HepG2 (cell line): ENCODE measurements at regions not wholly inside any gene's neighbourhood (a gene's known extent, or its start where the extent isn't known, plus 50 kb on each side); places are given as distances from the start of the nearest gene placed in this dataset.
A peak's percentile ranks its signal among the peaks of the same experiment; 100 is the strongest.

ENCODE experiments used
- ATAC-seq: fragments of 200-7000 bp; cut with Tn5 transposase; 3 replicates; pipeline ENCODE4 v1.9.1; 2020; ENCODE audit warnings: mild to moderate bottlenecking, moderate library complexity
- BruUV-seq: library from RNA; stranded (reverse); fragments of 400-500 nt; replicated peaks from 2 replicates; lab custom pipeline; 2021; lab: Mats Ljungman, UMichigan
- CTCF ChIA-PET: fragments of 300-600 bp; formaldehyde crosslinking; extraction: SDS; loops from one replicate; lab custom pipeline; 2021; ENCODE audit warnings: low total read pairs, inconsistent platforms, low intra/inter-chr PET ratio; lab: Yijun Ruan, JAX
- POLR2A ChIA-PET: fragments of 350-600 bp; sonication (Branson Sonifier 250); formaldehyde crosslinking; loops from one replicate; lab custom pipeline; 2020; ENCODE audit warnings: antibody characterized with exemption, inconsistent platforms; lab: Yijun Ruan, JAX
- DNase-seq: peaks from one replicate; pipeline ENCODE4 v3.0.0-alpha.2; 2015; ENCODE audit warnings: low spot score
- FAIRE-seq: peaks from 3 replicates; lab custom pipeline; 2011; peaks lifted over from hg19 to GRCh38; lab: Jason Lieb, UNC
- H2AFZ ChIP-seq: one replicate; pipeline ENCODE4 v1.6.1; 2011; ENCODE audit warnings: low read length, inconsistent platforms
- H3K27ac ChIP-seq: fragments of 300-600 bp; 3 replicates; pipeline ENCODE4 v1.8.0; 2011; ENCODE audit warnings: mixed run types, mild to moderate bottlenecking, mixed read lengths, low read length, inconsistent platforms; ENCODE audit not compliant: insufficient read depth; ENCODE audit errors: extremely low read length
- H3K27me3 ChIP-seq, 2 experiments: fragments of 200-600 bp in 1 of 2; 2 replicates in 1 of 2; 3 replicates in 1 of 2; pipeline versions ENCODE4 v1.6.0 to v1.8.0; 2011; ENCODE audit warnings: low read length in 2 of 2, mild to moderate bottlenecking in 2 of 2, moderate library complexity in 2 of 2, inconsistent platforms in 1 of 2; ENCODE audit not compliant: insufficient read depth in 2 of 2, control insufficient read depth in 1 of 2
- H3K36me3 ChIP-seq, 2 experiments: fragments of 200-600 bp in 1 of 2; replicated peaks in 1 of 2; 2 replicates in 1 of 2; 3 replicates in 1 of 2; pipeline versions ENCODE4 v1.5.1 to v1.8.0; 2011; ENCODE audit warnings: low read length in 2 of 2, inconsistent platforms in 1 of 2; ENCODE audit not compliant: insufficient read depth in 2 of 2, control insufficient read depth in 1 of 2
- H3K4me1 ChIP-seq: 2 replicates; pipeline ENCODE4 v1.5.1; 2012; ENCODE audit warnings: low read length, inconsistent platforms; ENCODE audit not compliant: insufficient read depth
- H3K4me2 ChIP-seq: 2 replicates; pipeline ENCODE4 v1.6.0; 2011; ENCODE audit warnings: low read depth, low read length, inconsistent platforms
- H3K4me3 ChIP-seq, 3 experiments: fragments of 200-600 bp in 1 of 3; sonication (generic), shearing (Covaris generic) in 1 of 3; replicated peaks in 1 of 3; 2 replicates each; pipeline ENCODE4 v1.5.1; 2011 to 2016; ENCODE audit warnings: low read length in 3 of 3, inconsistent platforms in 2 of 3, low read depth in 2 of 3, mild to moderate bottlenecking in 2 of 3, control low read depth in 1 of 3, mixed read lengths in 1 of 3; ENCODE audit not compliant: insufficient read depth in 1 of 3
- H3K79me2 ChIP-seq: one replicate; pipeline ENCODE4 v1.6.1; 2011; ENCODE audit warnings: low read length, inconsistent platforms; ENCODE audit not compliant: insufficient read depth
- H3K9ac ChIP-seq: 2 replicates; pipeline ENCODE4 v1.6.0; 2011; ENCODE audit warnings: mild to moderate bottlenecking, low read depth, low read length, inconsistent platforms; ENCODE audit not compliant: insufficient read depth
- H3K9me3 ChIP-seq: 2 replicates; pipeline ENCODE4 v1.5.1; 2012; ENCODE audit warnings: mild to moderate bottlenecking, low read length
- H4K20me1 ChIP-seq: 2 replicates; pipeline ENCODE4 v1.6.0; 2011; ENCODE audit warnings: inconsistent platforms, mild to moderate bottlenecking, low read length, moderate library complexity; ENCODE audit not compliant: insufficient read depth
- ARNT2 ChIP-seq: sonication (generic); formaldehyde crosslinking; IDR thresholded peaks from 2 replicates; pipeline ENCODE4 v1.8.0; 2022; ENCODE audit warnings: mild to moderate bottlenecking, low read depth, missing genetic modification reagents, moderate library complexity
- HNRNPUL1 ChIP-seq: fragments of 200-400 bp; formaldehyde crosslinking; IDR thresholded peaks from 2 replicates; pipeline ENCODE4 v1.6.1; 2017; ENCODE audit warnings: low read depth, mild to moderate bottlenecking, low read length, moderate library complexity
- NFE2L1 ChIP-seq: sonication (generic); formaldehyde crosslinking; IDR thresholded peaks from 2 replicates; pipeline ENCODE4 v1.4.0; 2020; ENCODE audit warnings: missing genetic modification reagents, mild to moderate bottlenecking, borderline replicate concordance
- ZNF12 ChIP-seq: sonication (generic); formaldehyde crosslinking; IDR thresholded peaks from 2 replicates; pipeline ENCODE4 v1.5.0; 2020; ENCODE audit warnings: missing genetic modification reagents
- ZNF367 ChIP-seq: sonication (generic); formaldehyde crosslinking; IDR thresholded peaks from 2 replicates; pipeline ENCODE4 v1.4.0; 2020; ENCODE audit warnings: missing genetic modification reagents, borderline replicate concordance
- ZNF484 ChIP-seq: sonication (generic); formaldehyde crosslinking; IDR thresholded peaks from 2 replicates; pipeline ENCODE4 v1.5.1; 2020; ENCODE audit warnings: mild to moderate bottlenecking, low read depth, missing genetic modification reagents, borderline replicate concordance
- ZNF781 ChIP-seq: sonication (generic); formaldehyde crosslinking; IDR thresholded peaks from 2 replicates; pipeline ENCODE4 v1.5.1; 2020; ENCODE audit warnings: borderline replicate concordance, mild to moderate bottlenecking, missing genetic modification reagents; ENCODE audit errors: not compliant biosample characterization
- WGBS: methylation state at CpG from one replicate; pipeline ENCODE4 v1.1.6; 2017; ENCODE audit warnings: low lambda C conversion rate; 5-methylcytosine and 5-hydroxymethylcytosine counted together
- in situ Hi-C: cut with HindIII; loops from 2 replicates; pipeline ENCODE4 v1.10.0; 2017; ENCODE audit warnings: low pct_unique_long_range_greater_than_20kb; ENCODE audit not compliant: extremely low pct_ligation_motif_present
- intact Hi-C: fragments of 100-400 bp; cut with micrococcal nuclease; formaldehyde crosslinking; loops from one replicate; pipeline ENCODE4 v1.10.0; 2022; ENCODE audit not compliant: unreplicated experiment
- TF ChIP-seq, protein P1 (sequence below): sonication (generic); formaldehyde crosslinking; IDR thresholded peaks from 2 replicates; pipeline ENCODE4 v1.8.0; 2022; ENCODE audit warnings: mild to moderate bottlenecking, missing genetic modification reagents

DNA sequence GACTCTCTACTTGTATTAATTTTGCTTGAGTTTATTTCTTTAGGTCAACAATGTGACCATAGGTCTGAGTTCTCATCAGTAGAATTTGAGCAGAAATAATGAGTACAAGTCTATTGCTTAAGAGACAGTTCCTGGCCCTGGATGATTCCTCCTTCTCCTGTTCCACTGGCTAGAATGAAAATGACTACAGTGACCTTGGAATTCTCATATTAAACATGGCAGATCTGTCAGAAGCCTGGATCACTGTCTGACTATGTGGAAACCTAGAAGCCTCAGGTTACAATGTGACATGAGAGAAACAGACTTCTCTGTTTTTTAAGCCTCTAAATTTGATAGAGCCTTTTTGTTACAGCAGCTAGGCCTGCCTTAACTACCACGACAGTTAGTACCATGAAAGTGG, 82.9 kb upstream of the MED14 start:
- WGBS: 17% methylated on average over 1 of the region's 1 CpG
- Histone ChIP-seq H4K20me1 (no peaks in the 10 kb centered on the region), H3K4me2 (no peak overlapping the region), H3K9ac (no peak overlapping the region), H3K79me2 (no peaks in the 10 kb centered on the region), H3K36me3 (no peaks in the 10 kb centered on the region), H3K27ac (no peak overlapping the region), H2AFZ (no peak overlapping the region), H3K4me3 (no peak overlapping the region), H3K9me3 (no peaks in the 10 kb centered on the region), H3K4me1 (0 out of 2 replicates have a peak, but pooled peaks cover 9% of the 10 kb centered on the region), H3K27me3 (no peaks in the 10 kb centered on the region)
- FAIRE-seq: no peak
- intact Hi-C loops (no loop called here), in situ Hi-C loops (no loop called here)
- BruUV-seq: no TSS peak
- no peak for DNase-seq
- TF ChIP-seq, protein P1, sequence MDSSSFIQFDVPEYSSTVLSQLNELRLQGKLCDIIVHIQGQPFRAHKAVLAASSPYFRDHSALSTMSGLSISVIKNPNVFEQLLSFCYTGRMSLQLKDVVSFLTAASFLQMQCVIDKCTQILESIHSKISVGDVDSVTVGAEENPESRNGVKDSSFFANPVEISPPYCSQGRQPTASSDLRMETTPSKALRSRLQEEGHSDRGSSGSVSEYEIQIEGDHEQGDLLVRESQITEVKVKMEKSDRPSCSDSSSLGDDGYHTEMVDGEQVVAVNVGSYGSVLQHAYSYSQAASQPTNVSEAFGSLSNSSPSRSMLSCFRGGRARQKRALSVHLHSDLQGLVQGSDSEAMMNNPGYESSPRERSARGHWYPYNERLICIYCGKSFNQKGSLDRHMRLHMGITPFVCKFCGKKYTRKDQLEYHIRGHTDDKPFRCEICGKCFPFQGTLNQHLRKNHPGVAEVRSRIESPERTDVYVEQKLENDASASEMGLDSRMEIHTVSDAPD (CRISPR knock-in tag): no peak
- TF ChIP-seq ZNF12 (peak; percentile 87), ZNF484 (CRISPR knock-in tag) (no peak), ZNF781 (no peak)
- POLR2A ChIA-PET: no interaction called here
- CTCF ChIA-PET: no interaction called here
- no peak for ATAC-seq

DNA sequence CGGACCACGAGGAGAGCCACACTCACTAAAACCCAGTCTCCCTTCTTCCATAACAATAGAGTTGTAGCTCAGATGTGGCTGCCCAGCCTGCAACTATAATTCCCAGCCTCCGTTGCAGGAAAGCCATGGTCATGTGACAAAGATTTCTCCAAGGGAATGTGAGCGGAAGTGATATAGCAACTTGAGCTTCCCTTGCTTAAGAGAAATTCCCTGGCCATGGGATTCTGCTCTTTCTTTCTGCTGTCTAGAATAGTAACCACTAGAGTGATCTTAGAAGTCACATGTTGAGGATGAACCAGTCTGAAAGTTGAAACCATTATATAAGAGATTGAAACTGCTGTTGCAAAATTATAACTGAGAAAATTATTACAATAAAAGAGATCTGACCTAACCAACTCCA, 86.4 kb upstream of the MED14 start:
- Histone ChIP-seq H3K27ac (no peak overlapping the region), H3K9ac (no peak overlapping the region), H3K36me3 (no peaks in the 10 kb centered on the region), H3K4me3 (no peak overlapping the region), H4K20me1 (no peaks in the 10 kb centered on the region), H3K4me1 (peaks cover 19% of the 10 kb centered on the region), H2AFZ (no peak overlapping the region), H3K27me3 (no peaks in the 10 kb centered on the region), H3K79me2 (no peaks in the 10 kb centered on the region), H3K4me2 (no peak overlapping the region), H3K9me3 (no peaks in the 10 kb centered on the region)
- in situ Hi-C loops: no loop called here
- BruUV-seq: no TSS peak
- intact Hi-C loops: no loop called here
- TF ChIP-seq ARNT2 (CRISPR knock-in tag): no peak
- TF ChIP-seq NFE2L1: no peak
- no peak for TF ChIP-seq ZNF367
- no peak for TF ChIP-seq HNRNPUL1
- ChIA-PET POLR2A (no interaction called here), CTCF (no interaction called here)
- 83% methylated on average over 4 of the region's 4 CpGs for WGBS
- ATAC-seq (no peak), DNase-seq (no peak), FAIRE-seq (no peak)
